MM.1S (cell line): ENCODE measurements at regions not wholly inside any gene's neighbourhood (a gene's known extent, or its start where the extent isn't known, plus 50 kb on each side); places are given as distances from the start of the nearest gene placed in this dataset.

Experiments used
- EZH2phosphoT487 ChIP-seq: fragments of 300-600 bp; sonication (generic); IDR thresholded peaks from 2 replicates; pipeline ENCODE4 v1.6.1; 2018; ENCODE audit warnings: antibody characterized with exemption, low read length
- TF ChIP-seq, protein P1 (sequence below): fragments of 300-600 bp; sonication (generic); IDR thresholded peaks from 2 replicates; pipeline ENCODE4 v1.5.1; 2016; ENCODE audit warnings: antibody characterized with exemption, low read length, mixed read lengths

DNA sequence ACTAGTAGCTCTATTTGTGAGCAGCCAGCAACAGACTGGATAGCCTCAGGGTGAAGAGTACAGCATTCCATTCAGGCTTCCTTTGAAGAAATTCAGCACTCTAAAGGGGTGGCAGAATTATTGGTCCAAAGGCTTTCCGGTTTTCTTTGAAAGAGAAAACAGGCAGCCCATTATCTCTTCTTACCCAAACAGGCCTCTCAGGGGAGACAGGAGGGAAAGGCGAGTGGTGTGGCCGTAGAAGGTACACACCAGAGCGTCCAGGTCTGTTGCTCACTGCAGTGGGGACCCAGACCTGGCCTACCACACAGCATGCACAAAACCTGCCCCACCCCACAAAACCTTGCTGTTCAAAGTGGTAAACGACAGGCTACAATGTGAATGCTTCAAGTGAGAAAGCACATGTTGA lies 83.3 kb downstream of the ZNF608 start:
- TF ChIP-seq EZH2phosphoT487: no peak
- TF ChIP-seq, protein P1, sequence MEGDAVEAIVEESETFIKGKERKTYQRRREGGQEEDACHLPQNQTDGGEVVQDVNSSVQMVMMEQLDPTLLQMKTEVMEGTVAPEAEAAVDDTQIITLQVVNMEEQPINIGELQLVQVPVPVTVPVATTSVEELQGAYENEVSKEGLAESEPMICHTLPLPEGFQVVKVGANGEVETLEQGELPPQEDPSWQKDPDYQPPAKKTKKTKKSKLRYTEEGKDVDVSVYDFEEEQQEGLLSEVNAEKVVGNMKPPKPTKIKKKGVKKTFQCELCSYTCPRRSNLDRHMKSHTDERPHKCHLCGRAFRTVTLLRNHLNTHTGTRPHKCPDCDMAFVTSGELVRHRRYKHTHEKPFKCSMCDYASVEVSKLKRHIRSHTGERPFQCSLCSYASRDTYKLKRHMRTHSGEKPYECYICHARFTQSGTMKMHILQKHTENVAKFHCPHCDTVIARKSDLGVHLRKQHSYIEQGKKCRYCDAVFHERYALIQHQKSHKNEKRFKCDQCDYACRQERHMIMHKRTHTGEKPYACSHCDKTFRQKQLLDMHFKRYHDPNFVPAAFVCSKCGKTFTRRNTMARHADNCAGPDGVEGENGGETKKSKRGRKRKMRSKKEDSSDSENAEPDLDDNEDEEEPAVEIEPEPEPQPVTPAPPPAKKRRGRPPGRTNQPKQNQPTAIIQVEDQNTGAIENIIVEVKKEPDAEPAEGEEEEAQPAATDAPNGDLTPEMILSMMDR: no peak
